ENCODE measurements at regions not wholly inside any gene's neighbourhood (a gene's known extent, or its start where the extent isn't known, plus 50 kb on each side); places are given as distances from the start of the nearest gene placed in this dataset.
"Not testable (repeated sequence)": the region's sequence is repeated elsewhere in the genome, so short reads cannot be mapped to it uniquely, and the experiment has no call there.

- intact Hi-C loops (cut with DNase I): no loop called here
- no peak overlapping the region for H3K27ac ChIP-seq
- 66 to 69% methylated on average over 3 of the region's 3 CpGs for WGBS, 2 donors
- no peak for DNase-seq
- no peaks in the 10 kb centered on the region for H3K4me1 ChIP-seq
- TF ChIP-seq, protein P1, sequence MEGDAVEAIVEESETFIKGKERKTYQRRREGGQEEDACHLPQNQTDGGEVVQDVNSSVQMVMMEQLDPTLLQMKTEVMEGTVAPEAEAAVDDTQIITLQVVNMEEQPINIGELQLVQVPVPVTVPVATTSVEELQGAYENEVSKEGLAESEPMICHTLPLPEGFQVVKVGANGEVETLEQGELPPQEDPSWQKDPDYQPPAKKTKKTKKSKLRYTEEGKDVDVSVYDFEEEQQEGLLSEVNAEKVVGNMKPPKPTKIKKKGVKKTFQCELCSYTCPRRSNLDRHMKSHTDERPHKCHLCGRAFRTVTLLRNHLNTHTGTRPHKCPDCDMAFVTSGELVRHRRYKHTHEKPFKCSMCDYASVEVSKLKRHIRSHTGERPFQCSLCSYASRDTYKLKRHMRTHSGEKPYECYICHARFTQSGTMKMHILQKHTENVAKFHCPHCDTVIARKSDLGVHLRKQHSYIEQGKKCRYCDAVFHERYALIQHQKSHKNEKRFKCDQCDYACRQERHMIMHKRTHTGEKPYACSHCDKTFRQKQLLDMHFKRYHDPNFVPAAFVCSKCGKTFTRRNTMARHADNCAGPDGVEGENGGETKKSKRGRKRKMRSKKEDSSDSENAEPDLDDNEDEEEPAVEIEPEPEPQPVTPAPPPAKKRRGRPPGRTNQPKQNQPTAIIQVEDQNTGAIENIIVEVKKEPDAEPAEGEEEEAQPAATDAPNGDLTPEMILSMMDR (IDR thresholded peaks at IDR 0.05): no peak
- no peak for TF ChIP-seq POLR2A (IDR thresholded peaks at IDR 0.05)
- no peaks in the 10 kb centered on the region for H3K36me3 ChIP-seq
- no peaks in the 10 kb centered on the region for H3K27me3 ChIP-seq
- no peaks in the 10 kb centered on the region for H3K9me3 ChIP-seq
- no peak overlapping the region for H3K4me3 ChIP-seq
Measured at GRCh38 chr3:103866113-103866512, 1431.3 kb downstream of the ZPLD1 start.

- intact Hi-C loops (cut with DNase I): no loop called here
- Histone ChIP-seq H3K9me3 (no peaks in the 10 kb centered on the region), H3K4me1 (no peaks in the 10 kb centered on the region), H3K27ac (no peak overlapping the region), H3K36me3 (no peaks in the 10 kb centered on the region), H3K4me3 (no peak overlapping the region), H3K27me3 (no peaks in the 10 kb centered on the region)
- no peak for DNase-seq
- TF ChIP-seq, protein P1 (IDR thresholded peaks at IDR 0.05): no peak
- TF ChIP-seq POLR2A (IDR thresholded peaks at IDR 0.05): no peak
Measured at GRCh38 chr3:103873021-103873420, 1438.2 kb downstream of the ZPLD1 start.

DNA sequence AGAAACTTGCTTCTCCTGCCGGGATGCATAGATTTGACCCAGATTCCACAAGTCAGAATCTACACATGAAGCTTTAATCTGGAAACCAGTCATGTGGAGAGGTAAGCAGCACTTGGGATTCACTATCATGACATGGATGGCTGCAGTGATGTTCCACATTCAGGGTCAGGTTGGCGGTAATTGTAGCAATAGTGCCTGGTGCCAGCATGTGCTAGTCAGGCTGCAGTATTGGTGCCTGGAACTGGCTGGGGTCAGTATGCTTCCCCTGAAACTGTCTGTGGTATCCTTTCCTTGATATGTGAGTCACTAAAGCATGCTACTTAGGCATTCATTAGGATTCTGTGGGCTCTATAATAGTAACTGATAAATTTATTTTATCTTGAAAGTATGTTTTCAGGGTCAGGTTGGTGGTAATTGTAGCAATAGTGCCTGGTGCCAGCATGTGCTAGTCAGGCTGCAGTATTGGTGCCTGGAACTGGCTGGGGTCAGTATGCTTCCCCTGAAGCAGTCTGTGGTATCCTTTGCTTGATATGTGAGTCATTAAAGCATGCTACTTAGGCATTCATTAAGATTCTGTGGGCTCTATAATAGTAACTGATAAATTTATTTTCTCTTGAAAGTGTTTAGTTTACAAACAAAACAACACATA is 1439.2 kb downstream of the ZPLD1 start:
- intact Hi-C loops (cut with DNase I): no loop called here
- H3K27ac ChIP-seq: no peak overlapping the region
- 74 to 81% methylated on average over 2 of the region's 2 CpGs for WGBS, 2 donors

GRCh38 chr3:103881809-103882208 is 1447.0 kb downstream of the ZPLD1 start:
- H3K4me3 ChIP-seq; H3K9me3 ChIP-seq; H3K36me3 ChIP-seq; DNase-seq; intact Hi-C loops (cut with DNase I); H3K27ac ChIP-seq; H3K27me3 ChIP-seq; H3K4me1 ChIP-seq: not testable (repeated sequence)

More for the DNA sequence above, 1439.2 kb downstream of the ZPLD1 start:
- DNase-seq: no peak
- TF ChIP-seq, protein P1 (IDR thresholded peaks at IDR 0.05): no peak
- no peak for TF ChIP-seq POLR2A (IDR thresholded peaks at IDR 0.05)
- no peaks in the 10 kb centered on the region for H3K36me3 ChIP-seq
- H3K4me3 ChIP-seq: no peak overlapping the region
- no peaks in the 10 kb centered on the region for H3K4me1 ChIP-seq
- no peaks in the 10 kb centered on the region for H3K27me3 ChIP-seq
- no peaks in the 10 kb centered on the region for H3K9me3 ChIP-seq

DNA sequence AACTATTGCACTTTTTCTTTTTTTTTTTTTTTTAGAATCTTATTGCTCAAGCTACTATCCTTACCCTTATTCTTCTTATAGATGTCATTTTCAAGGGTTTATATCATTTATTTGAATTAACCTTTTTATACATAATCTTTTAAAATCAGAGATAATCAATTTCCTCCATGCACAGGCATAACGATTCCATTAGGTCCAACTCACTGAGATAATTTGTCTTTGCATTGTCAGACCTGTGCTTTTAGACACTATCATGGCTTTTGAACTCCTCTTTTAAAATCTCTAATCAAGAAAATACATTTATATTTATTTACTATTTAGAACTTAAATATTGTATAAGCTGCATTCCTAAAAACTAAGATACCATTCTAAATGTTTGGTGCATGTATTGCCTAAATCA is 1454.9 kb downstream of the ZPLD1 start:
- Histone ChIP-seq H3K36me3 (no peaks in the 10 kb centered on the region), H3K27me3 (no peaks in the 10 kb centered on the region), H3K27ac (no peak overlapping the region), H3K4me1 (no peaks in the 10 kb centered on the region), H3K9me3 (no peaks in the 10 kb centered on the region), H3K4me3 (no peak overlapping the region)
- TF ChIP-seq, protein P1 (IDR thresholded peaks at IDR 0.05): no peak
- no peak for TF ChIP-seq POLR2A (IDR thresholded peaks at IDR 0.05)
- no peak for DNase-seq
- WGBS, 2 donors: 63 to 72% methylated on average over 1 of the region's 1 CpG
- intact Hi-C loops (cut with DNase I): no loop called here
